MV-4-11 (cell line): ENCODE measurements at regions not wholly inside any gene's neighbourhood (a gene's known extent, or its start where the extent isn't known, plus 50 kb on each side); places are given as distances from the start of the nearest gene placed in this dataset.
"Not testable (repeated sequence)": the region's sequence is repeated elsewhere in the genome, so short reads cannot be mapped to it uniquely, and the experiment has no call there.

Experiments
- DNase-seq: peaks from one replicate; lab custom pipeline; 2025; lab: John Stamatoyannopoulos, UW

GRCh38 chr11:104704146-104704830 is 194.0 kb downstream of the CASP12 start:
- DNase-seq = no peak

GRCh38 chr11:104700609-104701008 is 197.7 kb downstream of the CASP12 start:
- DNase-seq = no peak

- DNase-seq = no peak
These were observed 198.3 kb downstream of the CASP12 start for GRCh38 chr11:104699981-104700380.

DNA sequence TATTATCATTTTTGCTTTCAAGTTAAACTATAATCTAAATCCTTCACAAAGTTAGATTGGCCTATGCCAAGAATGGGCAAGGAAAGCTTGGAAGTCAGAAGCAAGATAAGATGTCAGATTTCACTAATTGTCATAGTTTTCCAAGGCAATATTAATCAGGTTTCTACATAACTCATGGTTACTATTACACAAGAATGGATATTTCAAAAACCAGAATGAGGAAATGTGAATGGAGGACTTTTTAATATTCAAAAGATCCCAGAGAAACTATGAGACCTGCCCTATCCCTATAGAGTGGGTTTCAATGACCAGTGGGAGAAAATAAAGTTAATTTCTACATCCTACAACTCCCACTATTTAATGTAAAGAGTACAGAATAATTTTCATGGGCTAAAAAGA is 203.2 kb downstream of the CASP12 start:
- peak; percentile 64 for DNase-seq

DNA sequence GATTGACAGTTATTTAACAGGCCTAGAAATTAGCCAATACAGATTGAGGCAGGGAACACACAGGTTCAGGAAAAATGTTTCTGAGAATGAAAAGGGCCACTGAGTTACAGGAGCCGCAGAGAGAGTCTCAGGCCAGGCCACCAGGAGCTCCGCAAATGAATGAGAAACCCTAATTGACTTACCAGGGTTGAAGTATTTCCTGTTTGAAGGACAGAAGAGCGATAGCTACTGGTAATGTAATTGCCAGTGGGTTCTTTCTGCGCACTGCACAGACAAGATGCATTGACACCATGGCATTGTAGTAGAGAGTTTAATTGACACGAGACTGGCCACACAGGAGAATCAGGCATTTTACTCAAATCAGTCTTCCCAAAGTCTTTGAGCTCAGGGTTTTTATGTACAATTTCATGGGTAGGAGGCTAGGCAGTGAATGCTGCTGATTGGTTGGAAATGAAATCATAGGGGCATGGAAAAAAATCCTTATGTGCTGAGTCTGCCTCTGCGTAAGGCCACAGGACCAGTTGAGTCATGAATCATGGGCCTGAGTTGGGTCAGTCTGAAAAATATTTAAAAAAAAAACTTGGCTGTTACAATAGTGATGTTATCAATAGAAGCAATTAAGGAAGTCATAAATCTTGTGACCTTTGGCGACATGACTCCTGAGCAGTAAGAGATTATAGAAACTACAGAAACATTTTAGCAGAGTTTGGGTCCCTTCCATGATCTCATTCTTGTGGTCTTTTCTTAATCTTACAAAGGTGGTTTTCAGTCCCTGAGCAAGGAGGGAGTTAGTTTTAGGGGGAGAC is 203.8 kb downstream of the CASP12 start:
- DNase-seq = peak; percentile 79

DNA sequence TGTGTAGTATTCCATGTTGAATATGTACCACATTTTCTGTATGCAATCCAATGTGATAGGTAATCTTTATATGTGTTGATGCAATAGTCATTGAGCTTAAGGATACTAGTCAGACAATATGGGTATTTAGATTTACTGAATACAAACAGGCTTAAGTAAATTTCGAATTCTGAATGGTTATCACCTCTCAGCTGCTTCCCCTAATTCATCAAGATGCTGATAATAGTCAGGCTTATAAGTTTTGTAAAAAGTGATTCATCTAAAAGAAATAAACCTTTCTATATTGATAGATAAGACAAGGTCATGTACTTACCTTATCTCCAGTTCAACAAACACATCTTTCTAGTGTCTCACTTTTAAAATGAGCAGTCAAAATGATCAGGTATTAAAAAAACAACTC is 205.5 kb downstream of the CASP12 start:
- DNase-seq = no peak

- no peak for DNase-seq
These were observed 207.1 kb downstream of the CASP12 start for GRCh38 chr11:104691129-104691528.

DNA sequence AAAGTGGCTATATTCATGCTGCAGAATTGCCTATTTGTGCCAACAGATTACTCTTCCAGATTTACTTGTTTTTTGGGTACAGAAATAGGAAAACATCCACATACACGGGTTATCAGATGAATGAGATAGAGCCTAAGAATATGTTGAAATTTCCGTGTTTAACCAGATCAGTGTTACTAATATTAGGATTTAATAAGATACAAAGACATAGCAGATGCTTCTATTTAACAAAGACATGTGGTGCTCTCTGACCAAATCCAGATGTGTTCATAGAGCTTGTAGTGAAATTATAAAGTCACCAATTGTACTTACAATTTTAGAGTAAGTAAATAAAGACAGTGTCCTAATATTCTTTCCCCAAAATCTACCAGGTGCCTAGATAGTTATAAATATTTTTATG is 208.0 kb downstream of the CASP12 start:
- no peak for DNase-seq

- DNase-seq = peak; percentile 70
These were observed 209.5 kb downstream of the CASP12 start for GRCh38 chr11:104688731-104689130.

DNA sequence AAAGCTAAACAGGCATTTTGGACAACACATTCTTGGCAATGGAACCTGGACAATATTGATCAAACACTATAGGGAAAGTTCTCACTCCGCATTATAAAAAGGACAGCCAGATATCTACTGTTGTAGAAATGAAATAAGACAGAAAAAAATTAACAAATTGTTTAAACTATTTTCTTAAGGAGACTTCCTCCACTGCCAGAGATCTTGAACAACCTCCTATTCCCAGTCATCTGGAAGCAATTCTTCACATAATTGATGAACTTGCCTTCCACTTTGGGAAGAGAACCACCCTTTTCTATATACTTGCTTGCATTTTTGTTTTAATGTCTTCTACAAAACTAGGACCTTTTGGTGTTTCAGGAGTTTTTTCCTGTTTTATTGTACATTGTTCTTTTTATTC is 216.1 kb downstream of the CASP12 start:
- DNase-seq = no peak

DNA sequence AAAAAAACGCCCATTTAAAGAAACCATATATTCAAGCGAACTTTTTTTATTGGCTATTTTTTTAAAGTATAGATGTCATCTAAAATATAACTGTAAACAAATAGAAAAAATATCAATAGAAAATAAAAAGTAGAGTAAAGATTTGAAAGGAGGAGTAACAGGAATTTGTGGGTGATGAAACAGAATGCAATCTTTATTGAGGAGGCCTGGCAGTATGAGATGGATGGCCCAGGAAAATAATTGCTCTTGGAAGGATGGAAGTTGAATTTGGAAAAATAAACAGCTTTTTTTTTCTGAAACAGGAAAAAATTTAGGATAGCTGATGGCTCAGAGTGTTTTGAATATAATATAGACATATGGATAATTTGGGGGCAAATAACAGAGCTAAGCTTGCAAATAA is 219.0 kb downstream of the CASP12 start:
- DNase-seq = no peak

GRCh38 chr11:104678408-104678807 is 219.9 kb downstream of the CASP12 start:
- DNase-seq = no peak

GRCh38 chr11:104677069-104677468 is 221.2 kb downstream of the CASP12 start:
- not testable (repeated sequence) for DNase-seq

GRCh38 chr11:104672897-104673296 is 225.4 kb downstream of the CASP12 start:
- no peak for DNase-seq

GRCh38 chr11:104668797-104669463 is 229.3 kb downstream of the CASP12 start:
- DNase-seq = peak; percentile 94

GRCh38 chr11:104666624-104667023 is 231.6 kb downstream of the CASP12 start:
- DNase-seq = no peak

DNA sequence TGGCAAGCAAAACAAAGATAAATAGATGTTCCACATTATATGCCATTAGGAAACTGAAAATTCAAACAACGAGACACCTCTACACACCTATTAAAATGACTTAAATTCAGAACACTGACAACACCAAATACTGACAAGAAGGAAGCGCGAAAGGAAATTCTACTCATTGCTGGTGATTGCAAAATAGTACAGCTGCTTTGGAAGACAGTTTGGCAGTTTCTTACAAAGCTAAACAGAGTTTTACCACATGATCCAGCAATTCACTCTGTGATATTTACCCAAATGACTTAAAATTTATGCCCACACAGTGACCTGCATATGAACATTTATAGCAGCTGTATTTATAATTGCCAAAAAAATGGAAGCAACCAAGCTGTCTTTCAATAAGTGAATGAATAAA is 232.6 kb downstream of the CASP12 start:
- peak; percentile 96 for DNase-seq

DNA sequence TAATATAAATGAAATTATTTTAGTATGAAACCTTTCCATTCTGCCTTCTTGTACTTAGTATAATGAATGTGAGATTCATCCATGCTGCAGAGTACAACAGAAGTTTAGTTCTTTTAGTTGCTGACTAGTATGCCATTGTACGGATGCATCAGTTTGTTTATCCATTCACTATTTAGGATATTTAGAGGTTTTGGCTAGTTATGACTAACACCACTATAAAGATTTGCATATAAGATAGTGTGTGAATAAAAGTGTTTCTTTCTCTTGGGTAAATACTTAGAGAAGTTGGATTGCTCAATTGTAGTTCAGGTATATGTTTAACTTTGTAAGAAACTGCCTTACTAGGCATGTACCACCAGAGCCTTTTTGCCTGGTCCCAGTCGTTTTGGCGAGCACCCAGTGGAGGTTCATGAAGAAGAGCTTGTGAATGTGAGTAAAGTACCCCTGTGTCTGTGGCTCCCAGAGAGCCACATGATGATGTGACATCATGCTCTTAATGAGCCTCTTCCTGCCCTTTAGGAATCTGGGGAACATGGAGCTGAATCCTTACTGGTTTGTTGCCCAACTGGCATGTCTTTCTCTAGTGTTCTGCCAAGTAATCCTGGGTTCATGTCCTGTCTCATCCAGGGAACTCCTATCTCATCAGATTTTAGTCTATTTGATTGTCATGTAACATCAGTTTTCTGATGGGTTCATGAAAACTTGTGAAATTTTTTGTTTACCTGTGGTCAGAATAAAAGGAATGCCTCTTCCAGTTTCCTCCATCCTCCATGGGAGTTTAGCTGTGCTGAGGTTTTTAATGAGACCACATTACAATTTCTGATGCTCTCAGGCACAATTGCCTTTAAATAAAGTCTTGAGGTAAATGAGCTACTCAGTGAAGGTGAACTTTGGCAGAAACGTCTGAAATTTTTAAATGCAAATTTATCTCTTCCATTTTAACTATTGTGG is 234.8 kb downstream of the CASP12 start:
- DNase-seq = no peak

- no peak for DNase-seq
These were observed 236.4 kb downstream of the CASP12 start for GRCh38 chr11:104661901-104662300.

- peak; percentile 28 for DNase-seq
These were observed 236.8 kb downstream of the CASP12 start for GRCh38 chr11:104661471-104661870.

DNA sequence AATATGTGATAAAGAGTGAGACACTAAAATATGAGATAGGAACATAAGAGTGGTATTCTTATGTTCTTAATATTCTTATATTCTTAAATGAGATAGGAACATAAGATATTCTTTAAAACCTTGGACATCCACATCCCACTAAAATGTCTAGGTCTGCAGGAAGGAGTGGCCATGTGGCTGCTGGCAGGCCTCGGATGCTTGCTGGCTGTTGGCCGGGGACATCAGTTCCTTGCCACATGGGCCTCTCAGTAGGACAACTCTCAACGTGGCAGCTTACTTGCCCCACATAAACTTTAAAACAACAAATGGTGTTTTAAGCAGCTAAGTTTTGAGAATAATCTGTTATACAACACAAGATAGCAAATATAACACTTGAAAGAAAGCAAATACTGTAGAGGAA is 240.1 kb downstream of the CASP12 start:
- no peak for DNase-seq

- DNase-seq = no peak
These were observed 241.2 kb downstream of the CASP12 start for GRCh38 chr11:104657083-104657482.
